Activated CD4-positive, alpha-beta T cell treated with anti-CD3 and anti-CD28 coated beads for 48 hours (primary cell): ENCODE measurements at regions not wholly inside any gene's neighbourhood (a gene's known extent, or its start where the extent isn't known, plus 50 kb on each side); places are given as distances from the start of the nearest gene placed in this dataset.
"Not testable (repeated sequence)": the region's sequence is repeated elsewhere in the genome, so short reads cannot be mapped to it uniquely, and the experiment has no call there.

Experiments
- DNase-seq: peaks from one replicate; pipeline ENCODE4 v3.0.0-alpha.2; 2020

DNA sequence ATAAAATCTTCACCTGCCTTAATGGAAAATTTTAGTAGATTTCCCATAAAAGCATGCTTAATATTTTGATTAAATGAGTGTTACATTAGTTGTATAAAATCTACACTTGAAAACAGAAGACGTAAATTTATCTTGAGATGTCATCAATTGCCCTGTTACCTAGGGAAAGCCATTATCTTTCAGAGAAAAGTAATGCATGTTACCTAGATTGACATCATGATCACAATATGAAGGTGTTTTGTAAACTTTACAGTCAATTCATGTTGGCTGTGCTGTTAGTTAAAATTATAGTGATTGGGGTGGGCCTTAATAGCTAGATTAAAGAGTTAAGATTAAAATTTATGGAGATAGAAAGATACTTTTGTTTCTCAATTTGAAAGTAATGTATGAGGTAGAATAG lies 293.2 kb upstream of the PCDH18 start:
- no peak for DNase-seq

GRCh38 chr4:137823007-137823406 lies 290.7 kb upstream of the PCDH18 start:
- no peak for DNase-seq

- DNase-seq, result no peak
These were observed 287.7 kb upstream of the PCDH18 start for GRCh38 chr4:137819964-137820383.

GRCh38 chr4:137812258-137812657 lies 280.0 kb upstream of the PCDH18 start:
- DNase-seq, result no peak

DNA sequence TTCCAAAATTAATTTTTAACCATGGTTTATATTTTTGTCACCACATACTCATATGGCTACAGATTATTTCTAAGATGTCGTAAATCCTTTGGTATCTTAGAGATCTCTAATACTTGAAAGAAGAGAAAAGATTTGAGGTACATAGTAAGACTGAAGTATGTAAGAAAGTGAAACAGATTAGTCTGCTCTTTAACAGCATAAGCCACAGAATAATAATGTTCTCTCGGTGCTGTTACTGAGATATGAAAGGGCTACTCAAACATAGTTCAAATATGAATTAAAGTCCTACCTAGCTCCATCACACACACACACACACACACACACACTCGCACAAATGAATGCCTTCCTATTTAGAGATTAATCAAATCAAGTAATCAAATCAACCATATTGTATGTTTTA lies 274.1 kb upstream of the PCDH18 start:
- no peak for DNase-seq

DNA sequence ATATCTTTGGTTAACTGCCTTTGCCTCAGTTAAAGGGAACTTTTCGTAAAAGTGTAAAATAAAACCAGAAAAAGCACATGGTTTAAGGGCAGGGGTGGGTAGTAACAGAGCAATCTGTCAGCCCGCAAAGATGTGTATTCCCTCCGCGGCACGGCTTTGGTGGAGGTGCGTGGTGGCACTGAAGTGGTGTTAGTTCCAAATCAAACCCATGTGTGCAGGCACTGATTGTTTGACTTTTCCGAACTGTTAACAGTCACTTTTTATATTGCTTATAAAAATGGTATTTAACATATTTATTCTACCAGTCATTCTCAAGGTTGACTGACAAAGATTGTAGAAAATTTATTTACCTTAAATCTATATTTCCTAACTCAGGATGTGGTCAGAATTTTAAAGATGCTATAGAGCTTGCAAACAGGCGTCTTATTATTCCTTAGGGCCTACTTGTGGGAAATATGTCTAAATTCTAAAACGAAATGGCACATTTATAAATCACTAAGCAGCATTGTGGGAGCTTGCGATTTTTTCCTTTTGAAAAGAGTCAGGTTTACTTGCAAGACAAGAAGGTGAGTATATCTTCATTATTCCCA lies 272.7 kb upstream of the PCDH18 start:
- DNase-seq, result no peak

DNA sequence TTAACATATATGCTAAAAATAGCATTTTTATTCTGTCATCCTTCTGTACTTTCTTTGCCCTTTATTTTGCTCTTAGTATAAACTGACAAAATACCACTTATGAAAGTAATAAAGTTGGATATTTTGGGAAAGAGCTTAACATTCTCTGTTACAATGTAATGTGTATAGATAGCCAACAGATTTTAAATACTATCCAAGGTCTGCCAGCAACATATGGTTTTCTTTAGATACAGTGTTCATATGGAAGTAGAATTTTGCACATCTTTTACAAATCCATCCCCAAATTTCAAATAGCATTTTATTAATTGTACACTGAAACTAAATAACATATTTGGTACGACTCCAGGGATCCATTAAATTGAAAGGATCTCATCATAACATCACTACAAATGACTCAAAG lies 268.6 kb upstream of the PCDH18 start:
- DNase-seq, result no peak

GRCh38 chr4:137794764-137795254 lies 262.5 kb upstream of the PCDH18 start:
- DNase-seq, result no peak

GRCh38 chr4:137789263-137789662 lies 257.0 kb upstream of the PCDH18 start:
- not testable (repeated sequence) for DNase-seq

- not testable (repeated sequence) for DNase-seq
These were observed 251.6 kb upstream of the PCDH18 start for GRCh38 chr4:137783923-137784322.

DNA sequence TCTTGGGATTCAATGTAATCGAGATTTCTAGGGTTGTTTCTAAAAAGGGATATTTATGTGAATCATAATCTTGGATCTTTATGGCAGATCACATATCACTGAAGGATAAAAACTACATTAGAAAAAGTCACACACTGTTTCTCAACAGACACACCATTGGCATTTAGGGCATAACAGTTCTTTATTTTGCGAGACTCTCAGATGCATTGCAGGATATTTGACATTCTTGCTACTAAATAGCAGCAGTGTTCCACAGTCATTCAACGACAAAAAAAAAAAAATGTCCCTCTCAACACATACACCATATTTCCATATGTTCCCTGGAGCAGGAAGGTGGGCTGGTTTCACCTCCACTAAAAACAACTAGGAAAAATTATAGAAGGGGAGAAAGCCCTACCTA lies 243.4 kb upstream of the PCDH18 start:
- no peak for DNase-seq

DNA sequence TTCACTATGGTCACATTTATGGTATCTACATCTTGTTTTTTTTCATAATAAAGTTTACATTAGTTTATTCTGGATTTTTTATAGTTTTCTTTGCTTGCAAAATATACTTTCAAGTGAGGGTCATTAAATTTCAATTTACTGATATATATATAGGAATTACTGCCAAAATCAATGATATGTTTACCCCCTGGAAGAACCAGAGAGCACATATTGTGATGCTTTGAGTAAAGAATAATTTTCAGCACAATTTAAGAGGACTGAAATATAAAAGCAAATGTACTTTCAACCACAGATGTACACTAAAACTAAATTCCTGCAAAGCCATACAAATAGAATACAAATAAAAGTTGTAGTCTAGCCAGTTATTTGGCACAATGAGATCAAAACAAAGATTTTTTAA lies 242.2 kb upstream of the PCDH18 start:
- no peak for DNase-seq

GRCh38 chr4:137768881-137769280 lies 236.6 kb upstream of the PCDH18 start:
- DNase-seq, result no peak

DNA sequence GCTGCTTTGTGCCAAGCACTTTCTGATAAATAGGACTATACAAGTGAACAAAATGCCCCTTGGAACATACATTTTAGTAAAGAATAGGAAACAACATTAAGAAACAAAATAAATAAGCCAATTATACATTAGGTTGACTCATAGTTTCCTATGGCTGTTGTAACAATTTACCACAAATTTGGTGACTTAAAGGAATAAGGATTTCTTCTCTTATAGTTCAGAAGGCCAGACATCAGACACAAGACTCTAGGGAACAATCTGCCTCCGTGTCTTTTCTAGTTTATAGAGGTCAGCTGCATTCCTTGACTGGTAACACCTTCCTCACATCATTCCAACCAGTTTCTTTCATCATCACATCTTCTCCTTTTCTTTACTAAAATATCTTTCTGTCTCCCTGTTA lies 235.9 kb upstream of the PCDH18 start:
- no peak for DNase-seq

GRCh38 chr4:137762591-137762990 lies 230.3 kb upstream of the PCDH18 start:
- DNase-seq, result no peak

GRCh38 chr4:137754652-137755471 lies 222.6 kb upstream of the PCDH18 start:
- DNase-seq, result no peak

DNA sequence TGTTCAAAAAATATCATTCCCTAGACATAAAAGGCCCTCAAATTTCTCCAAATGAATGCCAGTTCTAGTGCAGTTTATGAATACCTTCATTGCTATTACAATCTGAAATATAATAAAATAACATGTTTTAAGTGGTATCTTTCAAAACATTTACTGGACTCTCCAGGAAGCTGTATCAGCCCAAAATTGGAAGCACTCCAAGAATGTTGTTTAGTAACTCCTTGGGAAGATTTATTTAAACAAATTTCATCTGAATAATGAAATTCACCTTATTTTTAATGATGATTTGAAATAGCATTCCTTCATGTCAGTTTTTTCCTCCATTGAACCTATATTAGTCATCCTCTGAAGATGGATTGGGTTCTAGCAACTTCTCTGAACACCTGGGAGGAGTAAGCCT lies 217.2 kb upstream of the PCDH18 start:
- no peak for DNase-seq

DNA sequence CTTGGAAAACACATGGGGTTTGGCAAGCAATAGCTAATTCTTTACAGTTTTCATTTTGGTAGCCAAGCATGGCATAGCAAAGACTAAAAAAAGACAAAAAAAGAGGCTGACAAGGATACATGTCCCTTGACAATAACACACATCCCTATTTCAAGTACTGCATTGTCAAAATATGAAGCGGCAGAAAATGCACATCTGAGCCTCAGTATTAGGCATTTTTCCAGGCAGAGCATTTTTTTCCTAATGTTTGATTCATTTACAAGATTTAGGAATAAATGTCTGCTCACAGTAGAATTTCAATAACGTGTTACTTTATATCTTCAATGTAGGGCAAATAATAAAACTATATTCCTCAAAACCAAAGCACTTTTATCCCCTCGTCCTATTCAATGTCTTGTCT lies 216.3 kb upstream of the PCDH18 start:
- DNase-seq, result no peak

DNA sequence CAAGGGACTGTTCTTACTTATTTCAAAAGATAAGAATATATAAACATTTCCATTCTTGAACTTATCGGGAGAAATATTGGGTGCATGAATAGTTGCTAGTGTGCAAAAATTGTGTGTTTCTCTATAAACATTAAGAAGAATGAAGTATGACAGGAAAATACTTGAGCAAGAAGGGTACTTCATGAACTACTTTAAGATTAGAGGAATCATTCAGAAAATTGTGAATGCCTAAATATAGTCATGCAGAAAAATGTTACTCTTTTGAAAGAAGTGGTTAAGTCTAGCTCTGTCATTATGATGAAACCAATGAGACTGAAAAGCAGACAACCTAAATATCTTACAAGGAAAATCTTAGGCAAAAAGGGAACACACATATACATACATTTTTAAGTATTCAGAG lies 207.8 kb upstream of the PCDH18 start:
- DNase-seq, result no peak

- no peak for DNase-seq
These were observed 207.1 kb upstream of the PCDH18 start for GRCh38 chr4:137739391-137739790.

- DNase-seq, result no peak
These were observed 206.2 kb upstream of the PCDH18 start for GRCh38 chr4:137738375-137738990.

DNA sequence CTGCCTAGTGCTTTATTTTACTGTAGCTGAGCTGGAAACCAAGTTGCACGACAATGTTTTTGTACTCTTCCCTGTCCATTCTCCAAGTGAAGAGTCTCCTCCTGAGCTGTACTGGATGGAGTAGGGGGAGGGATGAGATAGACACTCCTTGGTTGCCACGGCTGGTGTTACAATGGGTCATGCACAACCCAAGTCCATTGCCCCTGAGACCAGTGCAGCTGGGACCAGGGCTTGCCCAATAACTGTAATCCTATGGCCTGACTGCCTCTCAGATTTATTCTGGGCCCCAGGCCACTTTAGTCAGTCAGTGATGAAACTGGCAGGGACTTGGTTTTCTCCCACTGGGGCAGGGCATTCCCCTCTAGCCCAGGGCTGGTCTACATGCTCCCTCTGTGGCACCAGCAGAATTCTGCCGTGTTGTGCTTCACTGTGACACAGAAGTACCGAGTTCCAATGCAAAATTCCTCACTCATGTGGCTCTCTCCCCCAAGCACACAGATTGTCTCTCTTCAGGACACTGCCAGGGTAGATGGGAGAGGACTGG lies 203.3 kb upstream of the PCDH18 start:
- no peak for DNase-seq
